K562 (cell line): ENCODE measurements at regions not wholly inside any gene's neighbourhood (a gene's known extent, or its start where the extent isn't known, plus 50 kb on each side); places are given as distances from the start of the nearest gene placed in this dataset.

Experiments used
- ATF4 ChIP-seq: fragments of 450-650 bp; formaldehyde crosslinking; IDR thresholded peaks from 2 replicates; pipeline ENCODE4 v1.4.0; 2022; ENCODE audit warnings: mild to moderate bottlenecking, moderate library complexity
- CREBBP ChIP-seq: IDR thresholded peaks from one replicate; pipeline ENCODE4 v1.6.1; 2012; ENCODE audit warnings: low read depth, mild to moderate bottlenecking, control low read depth, inconsistent platforms, low read length
- FUS ChIP-seq: fragments of 200-400 bp; formaldehyde crosslinking; optimal IDR thresholded peaks from 2 replicates; pipeline ENCODE3; 2017; ENCODE audit warnings: low read depth, low read length
- POLR2AphosphoS5 ChIP-seq: IDR thresholded peaks from 2 replicates; pipeline ENCODE4 v1.6.1; 2011; ENCODE audit warnings: mild to moderate bottlenecking, low read depth, low read length, moderate library complexity; ENCODE audit not compliant: control insufficient read depth, insufficient read depth
- POLR3G ChIP-seq: IDR thresholded peaks from 2 replicates; pipeline ENCODE4 v1.6.1; 2011; ENCODE audit not compliant: insufficient read length, insufficient replicate concordance; ENCODE audit errors: extremely low read depth
- PRPF4 ChIP-seq: fragments of 200-400 bp; formaldehyde crosslinking; IDR thresholded peaks from one replicate; pipeline ENCODE4 v1.6.1; 2017; ENCODE audit warnings: low read length, low read depth, mild to moderate bottlenecking; ENCODE audit not compliant: insufficient read depth, poor library complexity, severe bottlenecking
- PTTG1 ChIP-seq: fragments of 450-650 bp; IDR thresholded peaks from 2 replicates; pipeline ENCODE4 v1.6.1; 2016; ENCODE audit warnings: low read depth, mild to moderate bottlenecking, missing genetic modification characterization, missing compliant biosample characterization
- RBFOX2 ChIP-seq: fragments of 200-400 bp; formaldehyde crosslinking; IDR thresholded peaks from 2 replicates; pipeline ENCODE4 v1.6.1; 2017; ENCODE audit warnings: low read depth, mild to moderate bottlenecking, low read length, moderate library complexity
- ZNF318 ChIP-seq, 2 experiments: fragments of 450-650 bp; IDR thresholded peaks; 2 replicates each; pipeline ENCODE4 v1.6.1; 2016; ENCODE audit warnings: mild to moderate bottlenecking in 2 of 2, borderline replicate concordance in 1 of 2, low read depth in 1 of 2, moderate library complexity in 1 of 2
- ZNF354B ChIP-seq: fragments of 250-450 bp; sonication (Bioruptor Pico); IDR thresholded peaks from 2 replicates; pipeline ENCODE4 v1.4.0; 2020
- ZNF507 ChIP-seq: conservative IDR thresholded peaks from 2 replicates; pipeline ENCODE4 v1.6.1; 2017; ENCODE audit warnings: missing genetic modification characterization, missing compliant biosample characterization

GRCh38 chr5:52728686-52729085 is 59.0 kb upstream of the ITGA1 start (continued):
- no peak for TF ChIP-seq FUS
- no peak for TF ChIP-seq ZNF318 (IDR thresholded peaks at IDR 0.05; ENCODE audit: borderline replicate concordance in 1 of 2, low read depth in 1 of 2)
- TF ChIP-seq CREBBP = no peak
- no peak for TF ChIP-seq RBFOX2
- TF ChIP-seq PRPF4 = no peak
- no peak for TF ChIP-seq POLR2AphosphoS5
- TF ChIP-seq ZNF354B (CRISPR knock-in tag) = no peak
- no peak for TF ChIP-seq POLR3G
- TF ChIP-seq PTTG1 (tag) = no peak
- no peak for TF ChIP-seq ZNF507 (tag)
- TF ChIP-seq ATF4 = no peak
